HepG2 (cell line): ENCODE measurements at regions not wholly inside any gene's neighbourhood (a gene's known extent, or its start where the extent isn't known, plus 50 kb on each side); places are given as distances from the start of the nearest gene placed in this dataset.

Source experiments
- GABPA ChIP-seq, 2 experiments: IDR thresholded peaks; 2 replicates each; pipeline ENCODE4 v1.6.1; 2011 to 2016; ENCODE audit warnings: low read depth in 2 of 2, low read length in 1 of 2, missing biosample characterization in 1 of 2, missing genetic modification characterization in 1 of 2
- GZF1 ChIP-seq: sonication (generic); formaldehyde crosslinking; IDR thresholded peaks from 2 replicates; pipeline ENCODE4 v1.5.1; 2020; ENCODE audit warnings: mild to moderate bottlenecking, missing genetic modification reagents
- POLR2AphosphoS5 ChIP-seq: IDR thresholded peaks from 2 replicates; pipeline ENCODE4 v1.6.1; 2012; ENCODE audit warnings: low read depth, low read length
- SAP130 ChIP-seq: IDR thresholded peaks from 2 replicates; pipeline ENCODE4 v1.6.1; 2016; ENCODE audit warnings: low read depth

GRCh38 chr5:57768745-57769144 lies 286.1 kb upstream of the ACTBL2 start:
- TF ChIP-seq GZF1, result no peak
- TF ChIP-seq POLR2AphosphoS5, result no peak
- no peak for TF ChIP-seq GABPA (IDR thresholded peaks at IDR 0.05; ENCODE audit: low read depth, low read length)
- TF ChIP-seq GABPA (CRISPR knock-in tag; IDR thresholded peaks at IDR 0.05; ENCODE audit: low read depth), result no peak
- TF ChIP-seq SAP130, result no peak
